ENCODE measurements at regions not wholly inside any gene's neighbourhood (a gene's known extent, or its start where the extent isn't known, plus 50 kb on each side); places are given as distances from the start of the nearest gene placed in this dataset.

DNA sequence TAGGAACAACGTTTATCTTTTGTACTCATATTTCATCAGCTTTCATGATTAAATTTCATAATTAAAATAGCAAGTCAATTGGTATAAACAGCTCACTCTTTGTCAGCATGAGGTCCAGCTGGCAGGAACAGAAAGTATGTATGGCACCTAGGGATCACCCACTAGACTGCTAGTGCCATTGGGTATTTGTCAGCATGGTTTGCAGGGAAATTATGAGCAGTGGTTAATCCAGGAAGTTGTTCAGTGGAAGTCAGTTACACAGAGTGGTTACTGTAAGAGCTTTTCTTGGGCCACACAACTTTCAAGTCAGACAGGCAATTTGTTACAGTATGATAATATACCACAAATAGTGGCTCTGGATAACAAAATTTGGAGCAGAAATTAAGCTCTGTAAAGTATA lies 340.3 kb upstream of the RGS6 start:
- DNase-seq (ENCODE audit: low read depth in 2 of 3, low spot score in 2 of 3) = no peak

DNA sequence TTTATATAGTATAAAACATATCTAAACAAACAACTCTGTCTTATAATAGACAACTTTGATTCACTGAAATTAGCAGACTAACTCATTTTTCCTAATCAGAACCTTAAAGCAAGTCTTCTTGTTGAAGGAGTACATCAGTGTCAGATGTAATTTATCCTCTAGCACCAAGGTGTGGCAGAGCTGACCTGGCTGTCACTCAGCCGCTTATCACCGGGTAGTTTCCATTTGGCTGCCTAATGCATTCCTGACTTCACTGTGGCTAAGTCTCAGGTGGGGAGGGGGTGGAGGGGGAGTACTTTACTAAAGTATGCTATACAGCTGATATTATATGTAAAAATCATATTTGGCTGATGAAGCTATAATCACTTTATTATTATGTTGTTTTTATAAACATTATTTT lies 339.9 kb upstream of the RGS6 start:
- DNase-seq (ENCODE audit: low read depth in 2 of 3, low spot score in 2 of 3) = no peak

DNA sequence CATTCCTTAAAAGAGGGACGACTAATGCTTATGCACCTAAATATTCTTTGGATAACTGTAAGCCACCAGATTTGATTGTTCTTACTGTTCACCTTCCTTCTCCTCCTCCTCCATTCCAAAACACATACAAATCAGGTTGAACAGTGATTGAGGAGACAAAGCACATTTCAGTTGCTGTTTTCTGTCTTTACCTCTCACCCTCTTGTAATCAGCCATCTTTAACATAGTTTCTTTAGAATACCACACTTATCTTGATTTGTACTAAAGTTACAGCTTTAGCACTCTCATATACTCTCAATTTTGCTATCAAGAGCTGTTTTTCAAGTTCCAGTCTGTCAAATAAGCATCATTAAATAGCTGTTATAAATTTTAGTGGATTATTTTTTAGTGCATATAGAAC lies 338.3 kb upstream of the RGS6 start:
- DNase-seq (ENCODE audit: low read depth in 2 of 3, low spot score in 2 of 3) = no peak

DNA sequence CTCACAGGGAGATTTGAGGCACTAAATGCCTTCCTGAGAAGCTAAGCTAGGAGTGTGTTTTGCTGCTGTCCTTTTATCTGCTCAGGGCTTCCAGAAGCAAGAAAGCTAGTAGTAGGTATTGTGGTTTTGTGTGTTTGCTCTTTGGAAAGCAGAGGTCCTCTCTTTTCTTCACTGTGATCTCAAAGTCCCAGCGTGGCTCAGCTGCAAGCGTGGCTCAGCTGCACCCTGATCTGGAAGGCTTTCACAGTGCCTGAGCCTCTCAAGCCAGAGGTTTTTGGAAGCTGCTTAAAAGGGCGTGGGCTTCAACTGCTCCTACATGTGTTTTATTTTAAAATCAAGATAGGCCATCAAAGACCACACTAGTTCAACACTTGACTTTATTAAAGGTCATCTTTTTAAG lies 337.4 kb upstream of the RGS6 start:
- no peak for DNase-seq (ENCODE audit: low read depth in 2 of 3, low spot score in 2 of 3)

DNA sequence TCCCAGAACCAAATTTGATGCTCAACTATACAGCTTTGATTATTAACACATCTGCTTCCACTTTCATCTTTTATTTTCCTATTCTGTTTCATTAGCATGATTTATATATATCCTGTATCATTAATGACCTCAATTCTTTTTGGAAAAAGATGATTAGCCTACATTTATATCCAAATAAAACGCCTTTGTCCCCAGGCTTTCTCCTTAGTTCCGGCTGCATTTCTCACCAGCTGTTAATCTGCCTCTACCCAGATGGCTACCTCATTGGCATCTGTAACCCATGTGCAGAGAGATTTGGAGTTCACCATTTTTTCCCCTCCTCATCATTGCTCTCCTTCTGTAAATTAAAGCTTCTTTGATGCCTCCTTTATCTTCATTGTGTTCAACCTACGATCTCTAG lies 336.8 kb upstream of the RGS6 start:
- no peak for DNase-seq (ENCODE audit: low read depth in 2 of 3, low spot score in 2 of 3)

DNA sequence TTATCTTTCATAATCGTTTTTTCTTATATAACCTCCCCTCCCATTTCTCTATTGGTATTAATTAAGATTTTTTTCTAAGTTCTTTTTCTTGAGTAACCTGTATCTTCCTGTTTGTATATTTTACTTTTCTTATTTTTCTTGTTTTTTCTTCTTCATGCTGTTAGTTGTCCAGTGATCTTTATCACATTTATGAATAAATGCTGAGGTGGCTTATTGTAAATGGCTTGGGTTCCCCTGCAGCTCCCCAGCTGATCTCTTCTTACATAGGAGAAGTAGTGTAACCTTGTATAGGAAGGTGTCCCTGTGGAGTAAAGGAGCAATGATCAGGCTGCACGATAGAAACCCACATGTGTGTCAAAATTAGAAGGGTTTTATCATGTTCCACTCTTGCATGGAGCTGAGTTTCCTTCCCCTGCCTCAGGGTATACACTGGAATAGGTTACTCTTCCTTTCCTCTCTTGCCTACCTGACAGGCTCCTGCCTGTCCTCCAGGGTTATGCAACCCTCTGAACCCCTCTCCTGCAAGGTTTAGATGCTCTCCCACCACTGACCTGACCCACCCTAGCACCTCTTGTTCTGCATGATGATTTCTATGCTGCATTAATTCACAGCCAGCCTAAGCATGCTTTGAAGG lies 334.8 kb upstream of the RGS6 start:
- no peak for DNase-seq (ENCODE audit: low read depth in 2 of 3, low spot score in 2 of 3)

DNA sequence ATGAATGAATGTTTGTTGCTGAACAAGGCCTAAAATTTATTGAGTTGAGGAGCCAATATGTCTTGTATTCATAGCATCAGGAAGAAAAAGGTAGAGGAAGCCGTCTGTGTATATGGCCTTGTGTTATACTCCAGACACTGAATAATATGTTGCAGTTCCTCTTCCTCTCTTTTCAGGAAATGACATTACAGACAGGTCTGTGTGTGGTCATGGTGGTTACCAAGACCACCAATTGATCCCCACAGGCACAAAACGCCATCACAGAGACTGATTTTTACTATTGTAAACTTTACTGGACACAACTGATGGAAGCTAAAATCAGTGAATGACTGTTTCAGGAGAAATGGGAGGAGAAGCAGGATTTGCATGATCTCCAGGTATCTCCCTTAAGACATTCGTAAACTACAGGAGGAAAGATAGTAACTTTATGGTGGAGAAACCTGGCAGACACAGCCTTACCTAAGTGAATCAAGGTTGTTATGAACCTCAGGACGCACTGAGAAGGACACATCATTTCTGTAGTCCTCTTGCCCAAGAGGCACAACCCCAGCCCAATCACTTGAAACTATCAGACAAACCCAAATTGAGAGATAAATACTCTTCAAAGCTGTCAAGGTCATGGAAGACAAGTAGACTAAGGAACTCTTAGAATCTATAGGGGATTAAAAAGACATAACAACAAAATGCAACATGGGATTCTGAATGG lies 334.1 kb upstream of the RGS6 start:
- no peak for DNase-seq (ENCODE audit: low read depth in 2 of 3, low spot score in 2 of 3)

DNA sequence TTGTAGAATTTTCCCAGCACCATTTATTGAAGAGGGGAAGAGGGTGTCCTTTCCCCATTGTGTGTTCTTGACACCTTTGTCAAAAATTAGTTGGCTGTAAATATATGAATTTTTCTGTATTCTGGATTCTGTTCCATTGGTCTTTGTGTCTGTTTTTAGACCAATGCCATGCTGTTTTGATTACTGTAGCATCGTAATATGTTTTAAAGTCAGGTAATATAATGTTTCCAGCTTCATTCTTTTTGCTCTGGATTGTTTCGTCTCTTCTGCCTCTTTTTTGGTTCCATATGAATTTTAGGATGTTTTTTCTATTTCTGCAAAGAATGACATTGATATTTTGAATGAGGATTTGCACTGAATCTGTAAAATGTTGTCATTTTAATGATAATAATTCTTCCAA lies 331.9 kb upstream of the RGS6 start:
- DNase-seq (ENCODE audit: low read depth in 2 of 3, low spot score in 2 of 3) = no peak

DNA sequence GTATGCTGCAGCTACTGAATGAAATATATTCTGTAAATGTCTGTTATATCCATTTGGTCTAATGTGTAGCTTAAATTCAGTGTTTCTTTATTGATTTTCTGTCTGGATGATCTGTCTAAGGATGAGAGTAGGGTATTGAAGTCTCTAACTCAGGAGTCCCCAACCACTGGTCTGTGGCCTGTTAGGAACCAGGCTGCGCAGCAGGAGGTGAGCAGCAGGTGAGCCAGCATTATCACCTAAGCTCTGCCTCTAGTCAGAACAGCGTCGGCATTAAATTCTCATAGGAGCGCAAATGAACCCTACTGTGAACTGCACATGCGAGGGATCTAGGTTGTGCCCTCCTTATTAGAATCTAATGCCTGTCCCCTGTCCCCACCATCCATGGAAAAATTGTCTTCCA lies 329.7 kb upstream of the RGS6 start:
- DNase-seq (ENCODE audit: low read depth in 2 of 3, low spot score in 2 of 3) = no peak

DNA sequence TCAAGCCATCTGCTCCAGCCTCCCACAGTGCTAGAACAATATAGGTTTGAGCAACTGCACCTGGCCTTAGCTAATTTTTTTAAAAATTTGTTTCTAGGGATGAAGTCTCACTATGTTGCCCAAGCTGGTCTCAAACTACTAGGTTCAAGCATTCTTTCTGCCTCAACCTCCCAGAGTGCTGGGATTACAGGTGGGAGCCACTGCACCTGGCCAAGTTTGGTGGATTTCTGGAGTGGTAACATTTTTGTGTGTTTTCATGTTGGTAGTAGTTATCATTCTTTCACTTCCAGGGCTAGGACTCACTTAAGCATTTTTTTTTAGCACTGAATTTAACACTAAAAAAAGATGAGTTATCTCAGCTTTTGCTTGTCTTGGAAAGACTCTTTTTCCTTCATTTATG lies 328.0 kb upstream of the RGS6 start:
- DNase-seq (ENCODE audit: low read depth in 2 of 3, low spot score in 2 of 3) = no peak

DNA sequence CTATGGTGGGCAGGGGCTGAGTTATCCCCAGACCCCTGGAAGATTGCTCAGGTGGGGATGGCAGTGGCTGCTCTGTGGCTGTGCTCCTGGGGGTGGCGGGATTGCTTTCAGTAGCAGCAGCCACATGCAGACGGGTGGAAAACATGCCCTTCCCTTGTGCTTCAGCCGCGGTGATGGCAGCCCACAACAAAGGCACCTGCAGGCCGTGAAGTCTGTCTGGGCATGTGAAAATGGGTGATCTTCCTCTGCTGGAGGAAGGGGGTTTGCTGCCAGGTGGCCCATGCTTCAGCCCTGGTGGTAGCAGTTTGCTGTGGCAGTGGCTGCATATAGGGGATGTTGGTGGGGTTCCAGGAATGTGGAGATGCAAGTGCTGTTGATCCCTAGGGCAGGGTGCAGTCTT lies 326.2 kb upstream of the RGS6 start:
- no peak for DNase-seq (ENCODE audit: low read depth in 2 of 3, low spot score in 2 of 3)

DNA sequence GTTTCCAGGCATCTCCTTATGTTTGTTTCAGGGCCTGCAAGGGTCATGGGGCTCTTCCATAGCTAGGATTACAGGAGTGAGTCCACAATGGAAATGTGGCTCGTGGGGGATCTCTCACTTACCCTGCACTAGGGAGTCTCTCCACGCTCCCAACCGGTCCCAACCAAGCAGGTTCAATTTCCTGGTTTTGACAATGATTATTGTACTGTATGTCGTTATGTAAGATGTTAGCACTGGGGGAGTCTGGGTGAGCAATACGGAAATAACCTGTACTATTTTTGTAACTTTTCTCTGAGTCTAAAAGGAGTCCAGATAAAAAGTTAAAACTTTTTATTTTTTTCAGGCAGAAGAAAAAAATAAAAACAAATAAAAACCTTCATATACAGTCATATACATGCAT lies 325.7 kb upstream of the RGS6 start:
- no peak for DNase-seq (ENCODE audit: low read depth in 2 of 3, low spot score in 2 of 3)

DNA sequence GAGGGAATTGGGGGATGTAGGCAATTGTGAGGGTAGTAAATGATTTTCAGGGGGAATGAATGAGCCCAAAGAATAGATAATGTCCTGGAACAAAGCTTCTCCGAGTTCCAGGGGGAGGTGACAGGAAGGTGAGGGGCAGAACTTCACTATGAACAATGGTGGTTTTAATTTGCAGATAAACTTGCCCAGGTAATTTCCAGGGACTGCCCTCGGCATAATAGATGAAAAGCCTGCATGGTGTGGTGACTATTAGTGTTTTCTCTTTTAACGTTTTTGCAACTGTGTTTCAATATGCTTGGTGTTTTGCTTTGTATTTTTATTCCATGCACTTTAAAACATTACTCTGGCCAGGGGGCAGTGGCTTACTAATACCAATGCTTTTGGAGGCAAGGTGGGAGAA lies 325.2 kb upstream of the RGS6 start:
- no peak for DNase-seq (ENCODE audit: low read depth in 2 of 3, low spot score in 2 of 3)

DNA sequence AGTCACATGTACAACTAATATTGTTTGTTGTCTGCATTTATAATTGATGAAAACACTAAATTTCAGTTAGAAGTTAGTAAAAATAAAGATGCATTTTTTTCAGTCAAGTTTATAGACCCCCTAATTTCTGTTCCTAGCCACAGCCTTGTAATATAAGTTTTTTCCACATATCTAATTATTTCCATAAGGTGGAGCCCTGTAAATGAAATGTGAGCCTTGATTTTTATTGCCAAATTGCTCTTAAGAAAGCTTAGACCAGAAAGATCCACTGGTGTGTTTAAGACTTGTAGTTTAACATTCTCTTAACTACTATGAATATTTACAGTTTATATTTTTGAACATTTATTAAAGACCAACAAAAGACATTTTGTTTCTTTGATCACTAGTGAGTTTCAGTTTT lies 322.1 kb upstream of the RGS6 start:
- no peak for DNase-seq (ENCODE audit: low read depth in 2 of 3, low spot score in 2 of 3)

DNA sequence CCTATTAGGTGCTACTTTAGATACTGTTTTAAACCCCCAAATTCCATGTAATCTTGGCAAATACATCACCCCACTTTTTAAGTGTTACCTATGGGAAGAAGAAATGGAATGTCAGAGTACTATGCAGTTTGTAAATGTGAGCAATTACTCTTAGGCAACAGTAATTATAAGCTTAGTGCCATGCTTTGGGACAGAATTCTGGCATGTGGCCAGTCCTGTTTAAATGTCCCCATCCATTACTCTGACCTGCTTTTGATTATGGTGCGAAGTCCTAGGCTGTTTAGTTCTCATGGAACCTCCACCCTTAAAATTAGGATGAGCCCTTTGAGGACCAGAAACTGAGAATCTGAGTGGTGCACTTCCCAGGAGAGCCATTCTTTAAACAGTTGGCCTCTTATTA lies 321.4 kb upstream of the RGS6 start:
- no peak for DNase-seq (ENCODE audit: low read depth in 2 of 3, low spot score in 2 of 3)

DNA sequence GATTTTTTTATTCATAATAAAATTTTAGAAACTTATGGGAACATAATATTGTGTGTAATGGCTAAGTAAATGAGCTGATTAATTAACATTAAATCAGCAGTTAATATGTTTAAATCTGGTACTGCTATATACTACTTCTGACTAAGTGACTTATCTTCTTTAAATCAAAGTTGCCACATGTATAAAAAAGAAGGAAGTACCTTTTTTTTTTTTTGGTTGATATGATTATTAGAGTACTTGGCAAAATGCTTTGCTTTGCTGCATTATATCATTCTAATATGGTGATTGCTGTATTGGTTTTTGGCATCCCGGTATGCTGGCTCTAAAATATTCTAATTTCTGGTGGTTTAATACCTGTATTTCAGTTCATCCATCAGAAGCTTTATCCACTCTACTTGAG lies 319.1 kb upstream of the RGS6 start:
- DNase-seq (ENCODE audit: low read depth in 2 of 3, low spot score in 2 of 3) = no peak

DNA sequence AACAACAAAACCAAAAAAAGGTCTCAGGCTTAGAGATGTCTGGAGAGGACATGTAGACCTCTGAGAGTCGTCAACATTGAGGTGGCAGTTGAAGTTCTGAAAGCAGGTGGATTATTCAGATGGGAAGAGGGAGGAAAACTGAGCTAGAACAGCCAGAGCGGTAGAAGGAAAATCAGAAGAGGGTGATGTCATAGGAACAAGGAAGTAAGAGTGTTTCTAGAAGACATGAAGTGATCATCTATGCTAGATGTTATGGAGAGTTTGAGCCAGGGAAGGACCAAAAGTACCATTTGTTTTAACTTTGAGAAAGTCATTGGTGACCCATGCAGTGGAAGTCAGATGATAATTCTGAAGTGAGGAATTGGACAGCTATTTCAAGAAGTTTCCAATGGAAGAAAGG lies 316.2 kb upstream of the RGS6 start:
- DNase-seq (ENCODE audit: low read depth in 2 of 3, low spot score in 2 of 3) = no peak

DNA sequence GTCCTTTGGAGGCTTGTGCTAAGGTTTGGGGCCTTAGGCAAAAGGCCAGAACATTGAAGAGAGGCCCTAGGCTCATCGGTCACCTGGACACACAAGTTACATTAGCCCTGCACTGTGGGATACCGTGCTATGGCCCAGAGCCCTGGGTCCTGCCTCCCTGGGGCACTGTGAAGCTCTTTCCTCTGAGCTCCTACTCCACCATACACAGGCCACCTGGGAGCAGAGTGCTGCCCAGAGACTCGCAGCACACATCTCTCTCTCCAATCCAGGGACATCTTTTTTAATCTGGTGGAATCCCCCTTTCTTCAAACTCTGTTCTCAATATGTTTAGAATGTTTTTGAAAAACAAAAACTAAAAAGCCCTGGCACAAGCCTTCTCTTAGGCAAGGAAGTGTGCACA lies 314.2 kb upstream of the RGS6 start:
- DNase-seq (ENCODE audit: low read depth in 2 of 3, low spot score in 2 of 3) = no peak

DNA sequence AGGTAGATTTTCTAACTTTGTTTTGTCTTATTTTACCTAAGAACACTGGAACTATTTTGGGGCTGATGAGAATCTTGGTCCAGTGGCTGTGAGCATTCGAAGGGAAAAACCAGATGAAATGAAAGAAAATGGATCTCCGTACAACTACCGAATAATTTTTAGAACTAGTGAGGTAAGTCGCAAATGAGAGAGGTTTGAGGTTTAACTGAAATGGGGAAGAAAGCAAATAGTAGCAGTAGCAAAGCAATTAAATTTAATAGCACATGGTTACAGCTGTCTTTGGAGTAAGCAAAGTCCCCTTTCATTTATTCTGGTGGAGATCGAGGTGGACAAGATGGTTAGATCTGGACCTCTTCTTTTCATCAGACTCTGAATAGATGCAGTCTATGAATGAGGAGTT lies 313.5 kb upstream of the RGS6 start:
- no peak for DNase-seq (ENCODE audit: low read depth in 2 of 3, low spot score in 2 of 3)

DNA sequence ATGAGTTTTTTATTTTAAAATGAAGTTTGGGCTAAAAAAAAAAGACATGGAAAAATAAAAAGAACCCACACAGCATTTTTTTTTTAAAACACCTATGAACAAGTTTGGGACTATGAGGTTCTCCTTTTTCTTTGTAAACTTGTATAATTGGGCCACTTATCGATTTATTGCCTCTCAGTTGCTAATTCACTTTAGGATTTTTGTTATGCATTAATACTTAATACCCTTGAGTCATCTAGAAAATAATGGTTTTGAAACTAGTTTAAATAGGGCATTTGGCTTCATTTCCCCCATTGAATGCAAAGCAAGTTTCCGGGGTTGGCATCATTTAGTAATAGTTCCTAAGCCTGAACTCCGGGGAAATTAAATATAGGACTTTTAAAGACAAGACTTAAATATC lies 312.8 kb upstream of the RGS6 start:
- DNase-seq (ENCODE audit: low read depth in 2 of 3, low spot score in 2 of 3) = no peak

DNA sequence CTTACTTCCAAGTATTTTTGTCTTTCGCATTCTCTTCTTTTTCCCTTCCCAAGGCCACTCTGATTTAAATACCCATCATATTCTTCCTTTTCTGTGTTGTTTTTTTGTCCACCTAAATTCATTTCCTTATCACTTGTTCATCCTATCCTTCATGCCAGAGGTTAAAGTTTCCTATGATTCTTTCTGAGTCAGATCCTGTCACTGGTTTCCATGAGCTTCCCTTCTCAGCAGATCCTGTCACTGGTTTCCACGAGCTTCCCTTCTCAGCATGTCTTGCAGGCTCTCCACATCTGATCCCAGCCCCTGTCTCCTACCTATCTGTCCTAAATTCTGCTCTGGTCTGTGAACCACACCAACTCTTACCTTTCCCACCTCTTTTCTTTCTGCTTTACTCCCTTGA lies 311.8 kb upstream of the RGS6 start:
- DNase-seq (ENCODE audit: low read depth in 2 of 3, low spot score in 2 of 3) = no peak

DNA sequence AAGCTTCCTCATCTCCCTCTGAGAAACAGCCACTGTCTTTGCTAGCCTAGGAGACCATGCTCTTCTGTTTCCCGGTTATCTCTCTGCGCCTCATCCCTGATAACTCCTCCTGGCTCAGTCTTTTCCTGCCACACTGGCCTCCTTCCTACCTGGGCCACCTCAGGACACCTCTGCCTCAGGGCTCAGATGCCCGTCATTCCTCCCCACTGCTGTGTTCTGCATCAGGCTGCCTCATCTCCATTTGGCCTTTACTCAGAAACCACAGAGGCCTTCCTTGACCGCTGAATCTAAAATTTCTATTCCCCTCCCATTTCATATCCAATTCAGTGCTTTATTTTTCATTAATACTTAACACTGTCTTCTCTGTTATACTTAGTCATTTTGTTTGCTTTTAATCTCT lies 311.0 kb upstream of the RGS6 start:
- no peak for DNase-seq (ENCODE audit: low read depth in 2 of 3, low spot score in 2 of 3)

DNA sequence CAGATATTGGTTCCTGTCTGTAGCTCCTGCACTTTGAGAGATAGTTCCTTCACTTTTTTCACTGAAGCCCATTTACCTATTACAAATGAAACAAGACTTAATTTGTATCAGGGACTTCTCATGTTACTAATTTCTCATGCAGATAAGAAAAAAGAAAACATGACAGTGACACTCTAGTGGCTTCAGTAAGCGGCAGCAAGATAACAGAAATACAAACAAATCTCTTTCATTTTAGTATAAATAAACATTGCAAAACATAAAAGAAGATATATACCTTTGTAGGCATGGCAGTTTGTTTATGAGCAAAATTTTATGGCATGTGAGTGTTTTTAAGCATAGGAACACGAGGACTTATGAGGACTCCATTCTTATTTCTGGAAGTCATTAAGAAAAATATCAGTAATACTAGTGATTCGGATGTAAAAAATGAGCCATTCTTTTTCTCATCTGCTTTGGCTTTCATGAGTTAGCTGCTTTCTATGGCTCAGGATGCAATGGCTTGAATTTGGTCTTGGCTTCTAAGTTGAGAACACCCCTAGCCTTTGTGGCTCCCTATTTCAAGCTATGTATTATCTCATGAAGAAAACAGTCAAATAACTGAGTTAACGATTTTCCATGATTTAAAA lies 310.1 kb upstream of the RGS6 start:
- DNase-seq (ENCODE audit: low read depth in 2 of 3, low spot score in 2 of 3) = no peak
